DMS79 (cell line): ENCODE measurements at regions not wholly inside any gene's neighbourhood (a gene's known extent, or its start where the extent isn't known, plus 50 kb on each side); places are given as distances from the start of the nearest gene placed in this dataset.
"Not testable (repeated sequence)": the region's sequence is repeated elsewhere in the genome, so short reads cannot be mapped to it uniquely, and the experiment has no call there.

Source experiments
- DNase-seq: peaks from one replicate; lab custom pipeline; 2025; lab: John Stamatoyannopoulos, UW

- no peak for DNase-seq
Observed at GRCh38 chr10:8688881-8689280, 634.4 kb downstream of the GATA3 start.

- DNase-seq: no peak
Observed at GRCh38 chr10:8691498-8692017, 637.1 kb downstream of the GATA3 start.

- DNase-seq: not testable (repeated sequence)
Observed at GRCh38 chr10:8693635-8694034, 639.1 kb downstream of the GATA3 start.

GRCh38 chr10:8696746-8697145 lies 642.3 kb downstream of the GATA3 start:
- no peak for DNase-seq

DNA sequence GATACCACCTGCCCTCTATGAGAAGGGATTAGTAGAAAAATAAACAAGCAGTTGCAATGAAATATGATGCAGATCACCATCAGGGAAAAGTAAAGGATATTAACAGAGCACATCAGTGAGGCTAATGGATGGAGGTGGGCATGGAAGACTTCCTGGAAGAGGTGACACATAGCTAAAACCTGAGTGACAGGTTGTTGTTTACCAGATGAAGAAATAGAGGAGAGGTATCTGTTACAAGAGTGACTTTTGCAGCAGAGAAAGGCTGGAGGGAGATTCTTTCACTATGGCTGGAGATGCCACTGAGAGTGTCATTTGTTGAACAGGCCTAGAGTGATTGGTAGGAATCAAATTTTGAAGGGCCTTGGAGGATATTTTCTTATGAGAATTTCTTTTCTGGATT lies 646.2 kb downstream of the GATA3 start:
- DNase-seq: no peak

- DNase-seq: no peak
Observed at GRCh38 chr10:8702181-8702580, 647.7 kb downstream of the GATA3 start.

DNA sequence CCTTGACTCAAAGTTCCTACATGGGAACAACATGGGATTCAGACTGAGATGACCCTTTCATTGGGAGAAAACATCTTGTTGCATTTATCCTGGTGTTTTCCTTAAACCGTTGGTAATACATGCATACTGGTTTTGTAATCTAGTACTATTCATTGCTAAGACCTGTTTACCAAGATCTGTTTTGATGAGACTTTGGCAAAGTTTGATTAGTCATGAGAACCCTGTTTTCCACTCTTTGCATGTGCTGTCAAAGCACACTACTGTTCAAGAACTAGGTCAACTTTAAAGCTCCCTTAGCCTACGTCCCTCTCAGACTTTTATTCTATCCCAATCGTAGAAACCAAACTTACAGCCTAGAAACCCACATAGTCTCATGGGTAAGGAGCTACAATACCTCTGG lies 650.9 kb downstream of the GATA3 start:
- no peak for DNase-seq

GRCh38 chr10:8712656-8713055 lies 658.2 kb downstream of the GATA3 start:
- DNase-seq: no peak

DNA sequence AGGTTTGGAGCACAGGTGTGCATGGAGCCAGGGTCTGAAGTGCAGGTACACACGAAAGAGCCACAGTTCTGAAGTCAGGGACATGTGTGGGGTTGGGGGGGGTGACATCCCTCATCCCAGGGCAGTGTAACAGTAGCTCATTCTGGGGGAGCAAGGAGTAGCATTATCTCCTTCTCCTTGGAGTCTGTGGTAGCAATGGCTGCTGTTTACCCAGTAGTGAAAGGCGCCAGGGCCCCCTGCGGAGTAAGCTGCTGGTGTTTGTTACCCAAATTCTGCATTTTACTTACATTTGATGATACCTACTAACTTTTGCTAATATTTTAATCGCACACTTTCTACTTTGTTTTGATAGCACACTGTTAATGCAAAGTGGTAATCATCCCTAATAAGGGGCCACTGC lies 665.5 kb downstream of the GATA3 start:
- DNase-seq: no peak

DNA sequence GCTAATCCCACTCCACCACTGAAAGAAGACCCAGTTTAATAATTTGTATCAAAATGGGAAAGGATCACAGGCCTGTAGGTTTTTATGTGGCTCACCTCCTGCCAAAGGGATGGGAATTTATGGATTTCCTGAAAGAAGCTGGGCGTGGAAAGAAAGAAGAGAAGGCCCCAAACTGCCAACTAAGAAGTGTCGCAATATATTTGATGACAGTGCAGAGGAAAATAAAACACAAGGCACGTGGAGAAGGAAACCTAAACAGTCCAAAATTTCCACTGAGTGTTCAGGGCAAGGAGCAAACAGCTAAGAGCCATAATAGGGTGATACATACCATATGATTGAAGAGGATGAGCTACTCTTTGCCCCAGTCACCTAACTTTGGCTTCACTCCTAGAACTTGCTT lies 667.2 kb downstream of the GATA3 start:
- no peak for DNase-seq

GRCh38 chr10:8722835-8723234 lies 668.3 kb downstream of the GATA3 start:
- DNase-seq: no peak

- DNase-seq: no peak
Observed at GRCh38 chr10:8725343-8725742, 670.9 kb downstream of the GATA3 start.

DNA sequence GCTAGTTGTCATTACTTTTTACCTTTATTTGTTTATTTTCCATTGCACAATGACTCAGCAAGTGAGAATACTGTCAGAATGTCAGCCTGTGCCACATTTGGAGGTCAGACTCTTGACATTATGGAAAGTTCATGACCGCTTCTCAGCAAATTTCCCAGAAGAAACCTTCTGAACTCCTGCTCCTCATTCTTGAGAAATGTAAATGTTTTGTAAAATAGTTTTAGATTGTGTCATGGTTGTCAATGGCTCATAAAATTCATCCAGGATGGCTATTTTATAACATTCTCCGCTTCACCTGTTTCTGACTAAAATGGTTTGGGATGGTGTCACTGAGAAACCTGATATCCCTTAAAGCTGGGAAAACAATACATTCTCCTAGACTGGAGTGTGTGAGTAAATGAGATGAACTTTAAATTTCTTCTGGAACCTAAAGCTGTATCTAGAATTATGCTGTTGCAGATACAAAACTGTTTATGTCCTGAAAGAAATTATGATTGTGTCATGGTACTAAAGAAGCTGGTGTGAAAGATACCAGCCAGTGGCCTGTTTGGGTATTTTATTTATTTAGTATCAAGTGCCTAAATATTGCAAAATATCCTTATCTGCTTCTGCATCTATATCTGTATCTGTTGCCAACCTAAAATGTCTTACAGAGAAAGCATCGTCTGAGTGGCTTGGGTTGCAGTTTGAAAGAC lies 671.7 kb downstream of the GATA3 start:
- no peak for DNase-seq

DNA sequence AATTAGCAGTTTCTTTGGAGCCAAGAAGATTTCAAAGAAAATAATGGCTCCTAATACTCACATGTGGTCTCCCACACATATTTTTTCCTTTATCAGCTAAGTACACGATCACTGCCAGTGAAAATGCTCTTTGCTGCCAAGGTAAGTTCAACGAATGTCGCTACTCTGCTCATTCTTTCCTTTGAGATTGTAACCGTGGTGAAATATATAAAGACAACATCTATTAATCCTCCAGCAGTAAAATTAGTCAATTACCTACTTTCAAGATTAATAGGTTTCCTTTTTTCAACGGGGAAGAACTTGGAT lies 672.2 kb downstream of the GATA3 start:
- DNase-seq: no peak

- DNase-seq: no peak
Observed at GRCh38 chr10:8731121-8732095, 676.9 kb downstream of the GATA3 start.

- DNase-seq: no peak
Observed at GRCh38 chr10:8738987-8739386, 684.5 kb downstream of the GATA3 start.

GRCh38 chr10:8752146-8752843 lies 697.8 kb downstream of the GATA3 start:
- no peak for DNase-seq

DNA sequence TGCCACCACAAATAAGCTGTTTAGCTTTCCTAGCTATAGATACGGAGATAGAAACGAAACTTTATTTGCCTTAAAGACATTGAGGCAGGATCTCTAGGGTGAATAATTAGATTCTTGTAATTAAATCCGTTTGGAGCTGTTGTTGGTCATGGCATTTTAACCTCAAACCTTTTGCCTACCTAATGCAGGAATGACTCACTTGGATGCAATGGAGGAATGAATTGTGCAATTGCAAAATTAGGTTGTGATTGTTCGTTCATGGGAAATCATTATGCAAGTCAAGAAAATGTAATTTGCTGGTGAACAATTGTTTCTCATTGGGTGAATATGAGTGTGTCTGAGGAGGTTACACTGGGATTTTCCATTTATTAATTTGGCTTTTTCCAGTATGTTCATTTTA lies 703.5 kb downstream of the GATA3 start:
- DNase-seq: no peak

DNA sequence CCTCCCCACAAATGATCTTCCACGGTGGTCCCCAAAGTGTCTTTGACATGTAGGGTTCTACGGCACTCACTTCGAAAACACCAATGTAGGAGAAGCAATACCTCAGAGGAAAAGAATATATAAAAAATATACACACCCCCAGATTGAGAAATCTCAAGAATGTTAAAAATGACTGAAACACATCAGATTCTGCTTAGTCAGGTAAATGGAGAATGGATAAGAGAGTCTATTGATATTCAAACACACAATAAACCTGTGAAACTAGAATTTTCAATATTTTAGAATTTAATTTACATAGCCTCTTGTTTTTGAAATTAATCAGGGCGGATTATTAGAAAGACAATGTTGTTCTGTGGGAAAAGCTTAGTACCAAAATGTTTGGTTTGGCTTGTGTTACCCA lies 712.4 kb downstream of the GATA3 start:
- no peak for DNase-seq

DNA sequence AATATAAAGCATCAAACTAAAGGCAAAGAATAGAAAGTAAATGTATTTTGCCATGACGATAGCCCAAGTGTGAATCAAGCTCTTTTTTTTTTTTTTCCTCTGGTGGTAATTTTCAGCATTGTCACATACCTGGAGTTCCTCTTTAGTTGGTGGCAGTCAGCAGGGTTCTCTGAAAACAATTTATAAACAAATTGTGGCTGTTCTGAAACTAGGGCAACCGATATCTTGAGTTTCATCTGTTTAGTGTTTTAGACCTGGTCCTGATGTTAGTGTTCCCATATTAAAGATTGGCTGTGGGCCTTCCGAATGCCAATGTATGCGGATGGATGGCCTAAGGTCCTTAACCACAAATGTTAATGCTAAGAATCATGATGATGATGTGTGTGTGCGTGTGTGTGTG lies 713.1 kb downstream of the GATA3 start:
- DNase-seq: no peak

DNA sequence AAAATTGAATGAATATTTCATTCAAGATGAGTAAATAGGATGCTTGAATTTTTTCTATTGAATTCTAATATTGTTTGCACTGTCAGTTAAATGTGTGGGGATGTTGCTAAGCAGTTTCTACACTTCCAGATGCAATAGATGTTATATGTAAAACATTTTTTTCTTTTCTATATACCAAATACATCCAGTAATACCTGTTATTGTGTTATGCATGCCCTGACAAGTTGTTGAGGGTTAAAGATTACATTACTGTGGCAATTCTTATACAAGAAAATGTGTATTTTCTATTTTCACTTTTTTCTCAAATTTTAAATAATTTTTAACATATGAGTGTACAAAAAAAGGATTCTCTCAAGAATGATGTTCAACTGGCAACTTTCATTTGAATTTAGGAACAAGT lies 713.9 kb downstream of the GATA3 start:
- DNase-seq: no peak

GRCh38 chr10:8768852-8769251 lies 714.4 kb downstream of the GATA3 start:
- no peak for DNase-seq
